HL-60 (cell line): ENCODE measurements at regions not wholly inside any gene's neighbourhood (a gene's known extent, or its start where the extent isn't known, plus 50 kb on each side); places are given as distances from the start of the nearest gene placed in this dataset.

ENCODE experiments used
- SPI1 ChIP-seq: IDR thresholded peaks from 2 replicates; pipeline ENCODE4 v1.6.1; 2012; ENCODE audit warnings: low read depth, mild to moderate bottlenecking, borderline replicate concordance
- TF ChIP-seq, protein P1 (sequence below): IDR thresholded peaks from one replicate; pipeline ENCODE4 v1.5.1; 2011; ENCODE audit warnings: low read length, control low read depth, inconsistent platforms; ENCODE audit not compliant: insufficient read depth
- TF ChIP-seq, protein P2 (sequence below): IDR thresholded peaks from 2 replicates; pipeline ENCODE4 v1.6.1; 2012; ENCODE audit warnings: low read depth; ENCODE audit not compliant: insufficient replicate concordance

DNA sequence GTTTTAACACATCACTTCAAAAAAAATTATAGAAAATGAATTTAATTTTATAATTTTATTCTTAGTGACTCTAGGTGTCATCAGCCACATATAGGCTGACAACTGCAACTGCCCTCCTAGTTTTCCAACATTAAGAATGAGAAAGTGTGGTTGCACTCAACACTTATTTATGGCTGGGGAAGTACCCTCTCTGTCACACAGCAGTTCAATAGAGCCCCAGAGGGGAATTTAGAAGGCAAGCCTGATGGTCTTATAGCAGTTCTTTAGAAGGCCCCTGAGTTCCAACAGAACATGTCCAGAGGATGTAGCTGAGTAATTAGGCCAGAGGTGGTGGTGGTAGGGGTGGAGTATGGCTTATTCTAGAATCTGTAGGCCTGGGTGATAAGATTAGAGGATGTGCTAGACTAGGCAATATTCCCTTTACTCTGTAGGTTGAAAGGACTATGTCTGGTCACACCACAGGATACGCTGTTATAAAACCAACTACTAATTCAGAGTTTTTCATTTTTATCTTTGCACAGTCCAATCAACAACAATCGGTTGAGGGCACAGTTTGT is 226.5 kb upstream of the CITED2 start:
- TF ChIP-seq, protein P1, sequence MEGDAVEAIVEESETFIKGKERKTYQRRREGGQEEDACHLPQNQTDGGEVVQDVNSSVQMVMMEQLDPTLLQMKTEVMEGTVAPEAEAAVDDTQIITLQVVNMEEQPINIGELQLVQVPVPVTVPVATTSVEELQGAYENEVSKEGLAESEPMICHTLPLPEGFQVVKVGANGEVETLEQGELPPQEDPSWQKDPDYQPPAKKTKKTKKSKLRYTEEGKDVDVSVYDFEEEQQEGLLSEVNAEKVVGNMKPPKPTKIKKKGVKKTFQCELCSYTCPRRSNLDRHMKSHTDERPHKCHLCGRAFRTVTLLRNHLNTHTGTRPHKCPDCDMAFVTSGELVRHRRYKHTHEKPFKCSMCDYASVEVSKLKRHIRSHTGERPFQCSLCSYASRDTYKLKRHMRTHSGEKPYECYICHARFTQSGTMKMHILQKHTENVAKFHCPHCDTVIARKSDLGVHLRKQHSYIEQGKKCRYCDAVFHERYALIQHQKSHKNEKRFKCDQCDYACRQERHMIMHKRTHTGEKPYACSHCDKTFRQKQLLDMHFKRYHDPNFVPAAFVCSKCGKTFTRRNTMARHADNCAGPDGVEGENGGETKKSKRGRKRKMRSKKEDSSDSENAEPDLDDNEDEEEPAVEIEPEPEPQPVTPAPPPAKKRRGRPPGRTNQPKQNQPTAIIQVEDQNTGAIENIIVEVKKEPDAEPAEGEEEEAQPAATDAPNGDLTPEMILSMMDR, result no peak
- TF ChIP-seq SPI1, result no peak
- TF ChIP-seq, protein P2, sequence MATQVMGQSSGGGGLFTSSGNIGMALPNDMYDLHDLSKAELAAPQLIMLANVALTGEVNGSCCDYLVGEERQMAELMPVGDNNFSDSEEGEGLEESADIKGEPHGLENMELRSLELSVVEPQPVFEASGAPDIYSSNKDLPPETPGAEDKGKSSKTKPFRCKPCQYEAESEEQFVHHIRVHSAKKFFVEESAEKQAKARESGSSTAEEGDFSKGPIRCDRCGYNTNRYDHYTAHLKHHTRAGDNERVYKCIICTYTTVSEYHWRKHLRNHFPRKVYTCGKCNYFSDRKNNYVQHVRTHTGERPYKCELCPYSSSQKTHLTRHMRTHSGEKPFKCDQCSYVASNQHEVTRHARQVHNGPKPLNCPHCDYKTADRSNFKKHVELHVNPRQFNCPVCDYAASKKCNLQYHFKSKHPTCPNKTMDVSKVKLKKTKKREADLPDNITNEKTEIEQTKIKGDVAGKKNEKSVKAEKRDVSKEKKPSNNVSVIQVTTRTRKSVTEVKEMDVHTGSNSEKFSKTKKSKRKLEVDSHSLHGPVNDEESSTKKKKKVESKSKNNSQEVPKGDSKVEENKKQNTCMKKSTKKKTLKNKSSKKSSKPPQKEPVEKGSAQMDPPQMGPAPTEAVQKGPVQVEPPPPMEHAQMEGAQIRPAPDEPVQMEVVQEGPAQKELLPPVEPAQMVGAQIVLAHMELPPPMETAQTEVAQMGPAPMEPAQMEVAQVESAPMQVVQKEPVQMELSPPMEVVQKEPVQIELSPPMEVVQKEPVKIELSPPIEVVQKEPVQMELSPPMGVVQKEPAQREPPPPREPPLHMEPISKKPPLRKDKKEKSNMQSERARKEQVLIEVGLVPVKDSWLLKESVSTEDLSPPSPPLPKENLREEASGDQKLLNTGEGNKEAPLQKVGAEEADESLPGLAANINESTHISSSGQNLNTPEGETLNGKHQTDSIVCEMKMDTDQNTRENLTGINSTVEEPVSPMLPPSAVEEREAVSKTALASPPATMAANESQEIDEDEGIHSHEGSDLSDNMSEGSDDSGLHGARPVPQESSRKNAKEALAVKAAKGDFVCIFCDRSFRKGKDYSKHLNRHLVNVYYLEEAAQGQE, result no peak
